NCI-H2107 treated with DMSO at 0.1 percent for 48 hours (cell line): ENCODE measurements at regions not wholly inside any gene's neighbourhood (a gene's known extent, or its start where the extent isn't known, plus 50 kb on each side); places are given as distances from the start of the nearest gene placed in this dataset.
"Not testable (repeated sequence)": the region's sequence is repeated elsewhere in the genome, so short reads cannot be mapped to it uniquely, and the experiment has no call there.

ENCODE experiments used
- DNase-seq: peaks from one replicate; lab custom pipeline; 2025; ENCODE audit not compliant: unreplicated experiment; lab: John Stamatoyannopoulos, UW

GRCh38 chr17:22484826-22485225 is 792.5 kb downstream of the KCNJ18 start:
- DNase-seq = no peak

DNA sequence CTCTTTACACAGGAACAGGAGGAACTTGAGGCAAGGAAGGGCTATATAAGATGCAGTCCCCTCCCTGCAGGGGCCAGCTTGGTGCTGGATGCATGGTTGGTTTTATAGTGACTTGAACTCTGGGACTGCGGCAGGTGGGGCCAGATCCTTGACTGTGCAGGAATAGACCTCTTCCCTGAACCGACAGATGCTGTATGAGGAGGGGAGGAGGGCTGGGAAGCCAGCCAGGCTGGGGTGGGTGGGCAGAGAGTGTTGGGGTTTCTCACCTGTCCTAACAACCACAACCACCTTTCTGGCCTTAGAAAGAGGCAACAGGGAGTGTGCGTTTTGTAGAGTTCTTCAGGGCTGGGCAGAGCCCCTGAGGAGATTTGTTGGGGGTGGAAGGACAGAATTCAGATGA is 798.1 kb downstream of the KCNJ18 start:
- no peak for DNase-seq

GRCh38 chr17:22492331-22492730 is 800.0 kb downstream of the KCNJ18 start:
- DNase-seq = no peak

GRCh38 chr17:22496450-22496849 is 804.1 kb downstream of the KCNJ18 start:
- DNase-seq = no peak

DNA sequence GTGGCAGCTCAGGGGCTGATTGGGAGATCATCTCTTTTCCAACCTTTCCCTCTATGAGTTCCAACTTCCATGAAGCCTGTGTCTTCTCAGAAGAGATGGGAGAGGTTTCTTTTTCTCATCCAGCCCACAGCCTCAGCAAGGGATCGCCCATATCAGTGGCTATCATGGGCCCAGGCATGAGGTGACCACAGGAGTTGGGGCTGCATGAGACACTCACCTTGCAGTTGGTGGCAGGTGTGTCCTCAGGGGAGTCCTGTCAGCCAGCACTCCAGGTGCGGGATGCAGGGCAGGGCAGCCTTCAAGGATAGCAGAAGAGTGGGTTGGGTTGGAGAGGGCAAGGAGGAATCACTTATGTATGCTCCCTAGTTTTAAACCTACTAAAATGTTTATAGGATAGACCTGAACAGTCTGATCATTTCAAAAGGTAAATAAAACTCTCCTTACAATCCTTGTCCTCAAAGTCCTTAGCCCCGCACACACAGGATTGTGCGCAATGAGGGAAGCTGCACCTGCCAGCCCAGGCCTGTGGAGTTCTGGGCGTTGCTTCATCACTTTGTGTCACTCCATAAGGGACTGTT is 811.1 kb downstream of the KCNJ18 start:
- DNase-seq = no peak

- no peak for DNase-seq
Measured at GRCh38 chr17:22505660-22506059, 813.3 kb downstream of the KCNJ18 start.

DNA sequence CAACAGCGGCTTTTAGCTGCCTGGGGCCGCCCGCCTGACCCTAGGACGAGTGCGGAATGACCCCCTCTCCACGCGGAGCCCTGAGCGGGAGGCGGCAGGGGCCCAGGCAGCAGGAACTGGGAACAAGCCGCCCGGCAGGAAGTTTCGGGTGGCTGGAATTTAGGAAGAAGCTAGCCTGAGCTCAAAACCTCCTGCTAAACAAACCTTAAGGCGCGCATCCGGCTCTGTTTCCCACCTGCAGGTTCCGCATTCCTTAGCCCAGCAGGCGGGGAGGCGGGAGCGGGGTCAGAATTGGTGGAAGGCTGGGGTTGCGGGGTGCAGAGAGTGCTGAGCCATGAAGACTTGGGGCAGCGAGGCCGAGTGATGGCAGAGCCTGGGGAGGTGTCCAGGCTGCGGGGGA is 813.9 kb downstream of the KCNJ18 start:
- DNase-seq = no peak

DNA sequence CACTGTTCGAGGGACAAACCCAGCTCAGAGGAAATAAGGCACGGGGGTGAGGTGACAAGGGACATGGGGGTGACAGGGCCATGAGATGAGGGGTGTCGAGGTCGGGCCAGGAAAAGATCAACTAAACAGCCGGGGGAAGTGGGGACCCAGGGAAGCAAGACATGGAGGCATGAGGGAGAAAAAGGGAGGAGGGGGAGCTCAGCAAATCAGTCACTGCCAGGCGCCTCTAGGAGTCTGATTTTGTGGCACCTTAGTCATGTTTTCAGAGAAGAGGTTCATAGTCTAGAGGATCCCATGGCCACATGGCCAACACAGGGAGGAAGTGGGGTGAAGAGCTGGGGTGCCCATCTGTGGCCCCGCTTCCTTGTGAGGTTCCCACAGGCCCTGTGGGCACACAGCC is 814.5 kb downstream of the KCNJ18 start:
- DNase-seq = no peak

GRCh38 chr17:22507823-22508222 is 815.5 kb downstream of the KCNJ18 start:
- no peak for DNase-seq

DNA sequence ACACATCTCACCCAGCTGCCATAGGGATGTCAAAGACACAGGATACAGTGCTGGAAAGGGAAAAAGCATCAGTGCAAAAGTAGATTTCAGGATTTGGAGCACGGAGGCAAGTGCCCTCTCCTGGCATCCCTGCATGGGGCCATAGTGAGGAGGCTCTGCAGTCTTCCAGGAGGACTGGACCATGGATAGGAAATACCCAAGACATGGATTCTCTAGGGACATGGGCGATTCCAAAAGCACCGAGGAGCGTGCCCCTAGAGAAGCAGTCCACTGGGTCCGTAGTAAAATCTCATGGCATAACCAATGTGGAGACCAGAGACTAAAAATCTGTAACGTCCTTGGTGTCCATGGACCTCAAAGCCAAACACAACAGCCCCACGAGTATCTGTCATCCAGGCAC is 818.2 kb downstream of the KCNJ18 start:
- no peak for DNase-seq

DNA sequence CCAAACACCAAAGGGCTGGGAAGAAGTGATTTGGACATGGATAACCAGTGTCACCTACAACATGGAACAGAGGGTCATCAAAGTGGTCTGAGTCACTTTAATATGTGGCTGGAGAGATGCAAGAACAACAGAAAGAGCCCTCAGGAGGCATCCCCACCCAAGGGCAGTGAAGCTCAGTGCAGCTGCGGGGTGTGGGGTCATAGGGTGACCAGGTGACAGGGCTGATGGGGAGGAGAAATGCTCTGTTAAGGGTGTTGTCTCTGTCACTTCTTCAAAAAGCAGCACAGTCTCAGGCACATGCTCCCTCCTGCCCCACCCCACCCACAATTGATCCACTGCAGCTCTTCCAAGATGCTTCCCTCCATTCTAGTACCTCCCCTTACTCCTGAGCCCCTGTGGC is 819.1 kb downstream of the KCNJ18 start:
- no peak for DNase-seq

- no peak for DNase-seq
Measured at GRCh38 chr17:22512057-22512456, 819.7 kb downstream of the KCNJ18 start.

GRCh38 chr17:22512506-22512905 is 820.2 kb downstream of the KCNJ18 start:
- no peak for DNase-seq

- DNase-seq = no peak
Measured at GRCh38 chr17:22512997-22513538, 820.7 kb downstream of the KCNJ18 start.

DNA sequence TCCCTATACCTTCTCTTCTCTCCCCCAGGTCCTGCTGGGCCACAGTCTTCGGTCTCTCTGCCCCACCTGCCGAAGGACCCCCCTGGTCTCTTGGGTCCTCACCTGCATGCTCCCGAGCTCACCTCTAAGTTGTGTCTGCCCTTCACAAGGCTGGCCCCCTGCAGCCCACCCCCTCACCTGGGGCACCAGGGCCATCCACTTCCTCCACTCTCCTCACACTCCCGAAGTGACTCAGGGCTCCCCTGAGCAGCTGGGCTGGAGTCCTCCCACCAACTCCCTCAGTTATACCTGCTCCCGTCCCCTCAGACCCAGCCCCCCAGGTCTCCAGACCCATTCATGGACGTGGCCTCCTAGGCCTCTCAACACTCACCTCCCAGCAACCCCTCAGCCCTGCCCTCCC is 822.0 kb downstream of the KCNJ18 start:
- no peak for DNase-seq

GRCh38 chr17:22514767-22515320 is 822.5 kb downstream of the KCNJ18 start:
- DNase-seq = no peak

- no peak for DNase-seq
Measured at GRCh38 chr17:22515599-22515998, 823.3 kb downstream of the KCNJ18 start.

GRCh38 chr17:22516861-22517636 is 824.7 kb downstream of the KCNJ18 start:
- DNase-seq = no peak

DNA sequence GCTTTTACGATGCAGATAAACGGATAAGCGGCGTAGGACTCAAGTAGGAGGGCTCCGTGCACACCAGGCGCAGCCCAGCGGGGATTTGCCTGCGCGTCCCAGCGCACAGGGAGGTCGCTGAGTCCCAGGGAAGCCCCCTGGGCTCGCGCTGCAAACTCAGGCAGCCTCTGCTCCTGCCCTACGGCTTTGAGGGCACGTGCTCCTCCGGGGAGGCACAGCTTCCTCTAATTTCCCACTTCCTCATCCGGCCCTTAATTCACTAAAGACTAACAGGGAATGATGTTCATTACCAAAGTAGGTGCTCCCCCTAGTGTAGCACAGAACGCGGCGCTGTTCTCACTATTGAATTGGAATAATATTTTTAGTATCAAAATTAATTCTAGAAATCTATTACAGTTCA is 825.4 kb downstream of the KCNJ18 start:
- DNase-seq = no peak

DNA sequence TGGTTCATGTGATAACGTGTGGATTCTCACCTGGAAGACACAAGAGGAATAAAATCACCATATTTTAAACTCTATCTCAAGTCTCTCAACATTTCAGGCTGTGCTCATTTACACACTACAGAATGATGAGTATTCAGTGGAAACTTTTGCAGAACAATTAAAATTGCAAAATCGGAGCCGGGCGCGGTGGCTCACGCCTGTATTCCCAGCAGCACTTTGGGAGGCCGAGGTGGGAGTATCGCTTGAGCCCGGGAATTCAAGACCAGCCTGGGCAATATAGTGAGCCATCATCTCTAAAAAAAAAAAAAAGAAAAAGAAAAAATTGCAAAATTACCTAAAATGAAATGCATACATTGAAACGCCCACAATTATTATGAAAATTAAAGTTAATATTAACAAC is 825.9 kb downstream of the KCNJ18 start:
- no peak for DNase-seq

DNA sequence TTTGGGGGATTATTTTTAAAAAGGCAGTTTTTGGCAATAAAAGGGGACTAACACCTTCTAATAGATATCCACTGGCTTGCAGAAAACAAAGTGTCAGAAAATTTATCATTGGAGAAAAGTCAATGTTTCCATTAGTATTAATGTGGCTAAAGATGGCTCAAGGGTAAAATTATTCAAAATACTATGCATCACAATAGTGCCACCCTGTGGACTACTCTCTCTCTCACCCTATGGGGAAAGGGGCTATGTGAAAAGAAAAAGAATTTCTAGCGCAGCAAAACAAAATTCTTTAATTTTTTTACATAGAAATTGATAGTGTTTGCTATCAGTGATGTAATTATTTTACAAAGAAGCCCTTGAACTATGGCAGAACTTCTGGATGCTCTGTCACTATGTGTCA is 856.5 kb downstream of the KCNJ18 start:
- DNase-seq = not testable (repeated sequence)

DNA sequence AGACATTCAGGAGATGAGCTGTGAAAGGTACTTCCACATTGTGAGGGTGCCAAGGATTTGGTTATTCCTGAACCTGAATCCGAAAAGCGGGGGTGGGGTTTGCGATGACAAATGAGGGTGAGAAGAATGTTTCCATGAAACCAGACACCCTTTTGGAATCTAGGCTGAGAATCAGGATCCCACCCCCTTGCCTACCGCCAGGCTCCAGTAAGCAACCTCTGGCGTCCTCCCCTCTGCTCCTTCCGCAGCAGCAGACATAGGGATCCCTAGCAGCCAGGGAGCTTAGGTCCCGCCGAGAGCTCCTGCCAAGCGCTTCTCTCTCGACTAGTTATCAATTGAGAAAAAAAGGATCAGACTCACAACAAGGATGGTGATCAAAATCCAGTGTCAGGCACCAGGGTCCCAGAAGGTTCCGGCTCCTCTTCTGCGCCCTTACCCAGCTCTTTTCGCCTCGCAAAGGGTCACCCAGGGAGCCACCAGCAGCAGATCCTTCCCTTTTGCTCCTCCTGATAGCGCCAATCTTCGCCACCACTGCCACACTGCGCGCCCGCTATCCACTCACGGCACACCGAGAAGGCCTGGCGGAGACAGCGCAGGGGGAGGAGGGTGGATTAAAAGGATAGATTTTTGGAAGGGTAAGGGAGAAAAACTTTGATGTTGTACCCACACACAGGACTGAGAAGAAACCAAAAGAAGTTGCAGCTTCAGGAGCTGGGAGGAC is 859.5 kb downstream of the KCNJ18 start:
- not testable (repeated sequence) for DNase-seq
